ENCODE measurements at regions not wholly inside any gene's neighbourhood (a gene's known extent, or its start where the extent isn't known, plus 50 kb on each side); places are given as distances from the start of the nearest gene placed in this dataset.
A peak's percentile ranks its signal among the peaks of the same experiment; 100 is the strongest.
"Not testable (repeated sequence)": the region's sequence is repeated elsewhere in the genome, so short reads cannot be mapped to it uniquely, and the experiment has no call there.

- DNase-seq: no peak
These were observed 86.9 kb upstream of the TSPAN2 start for GRCh38 chr1:115176189-115176588.

GRCh38 chr1:115175596-115175995 lies 86.3 kb upstream of the TSPAN2 start:
- no peak for DNase-seq

DNA sequence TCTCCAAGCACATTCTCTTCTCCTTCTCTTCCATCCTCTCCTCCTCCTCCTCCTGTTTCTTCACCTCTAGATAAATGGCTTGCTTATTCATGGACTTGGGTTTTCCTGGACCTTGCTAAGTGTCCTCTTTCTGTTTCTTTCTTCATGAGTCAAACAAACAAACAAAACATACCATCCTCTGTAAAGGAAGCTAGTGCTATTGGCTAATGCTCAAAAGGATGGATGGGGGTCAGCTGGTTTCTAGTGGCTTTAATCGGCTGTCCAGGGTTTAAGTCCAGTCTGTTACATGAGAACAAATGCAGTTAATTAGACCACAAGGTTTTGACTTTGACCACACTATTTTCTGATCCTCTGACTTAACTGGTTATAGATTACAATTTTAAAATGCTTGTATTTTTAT lies 83.8 kb upstream of the TSPAN2 start:
- DNase-seq: no peak

DNA sequence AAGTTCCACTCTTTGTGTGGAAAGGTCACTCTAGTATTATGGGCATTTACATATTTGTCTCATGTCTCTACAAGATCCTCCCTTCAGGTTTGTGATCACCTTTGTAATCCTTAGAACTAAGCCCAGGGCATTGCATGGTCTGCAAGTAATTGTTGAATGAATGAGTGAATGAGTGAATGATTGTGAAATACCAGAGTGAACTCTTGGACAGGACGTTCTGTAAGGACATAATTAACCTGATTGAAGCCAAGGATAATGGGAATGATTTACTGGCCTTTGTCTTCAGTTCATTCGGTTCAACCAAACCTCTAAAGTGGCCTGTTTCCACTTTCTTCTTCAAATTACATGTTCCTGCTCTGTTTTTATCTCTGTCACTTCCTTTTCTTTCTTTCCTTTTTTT lies 83.0 kb upstream of the TSPAN2 start:
- DNase-seq: no peak

DNA sequence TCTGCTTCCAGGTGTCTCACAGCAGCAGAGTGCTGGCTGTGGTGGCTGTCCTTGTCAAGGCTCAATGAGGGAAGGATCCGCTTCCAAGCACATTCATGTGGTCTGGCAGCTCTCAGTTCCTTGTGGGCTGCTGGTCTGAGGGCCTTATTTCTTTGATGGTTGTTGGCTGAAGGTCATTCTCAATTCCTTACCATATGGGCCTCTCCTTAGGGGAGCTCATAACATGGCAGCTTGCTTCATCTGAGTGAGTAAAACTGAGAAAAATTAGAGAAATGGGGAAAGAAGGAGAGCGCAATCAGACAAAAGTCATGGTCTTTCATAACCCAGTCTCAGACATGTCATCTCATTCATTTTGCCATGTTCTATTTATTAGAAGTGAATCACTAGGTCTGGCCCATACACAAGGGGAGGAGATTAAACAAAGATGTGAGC lies 81.7 kb upstream of the TSPAN2 start:
- DNase-seq: no peak

DNA sequence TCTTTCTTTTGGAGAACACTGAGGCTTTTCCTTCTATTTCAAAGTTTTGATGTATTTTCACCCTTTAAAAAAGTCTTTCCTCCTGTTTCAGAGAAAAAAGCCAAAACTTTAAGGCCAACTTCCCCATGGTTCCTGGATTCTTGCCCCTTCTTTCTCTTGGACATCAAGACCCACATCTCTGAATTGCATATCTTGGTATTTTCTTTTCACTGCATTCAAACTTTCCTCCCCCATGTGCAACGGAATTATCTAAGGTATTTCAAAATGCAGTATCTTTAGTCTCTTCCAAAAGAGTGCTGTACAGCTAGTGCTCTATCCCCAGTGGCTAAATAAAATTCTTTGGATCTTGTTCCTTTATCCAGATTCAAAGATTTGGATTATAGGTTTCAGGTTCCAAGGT lies 81.1 kb upstream of the TSPAN2 start:
- no peak for DNase-seq

GRCh38 chr1:115168026-115168425 lies 78.7 kb upstream of the TSPAN2 start:
- DNase-seq: no peak

- DNase-seq: no peak
These were observed 77.3 kb upstream of the TSPAN2 start for GRCh38 chr1:115166531-115167091.

GRCh38 chr1:115165776-115166175 lies 76.5 kb upstream of the TSPAN2 start:
- no peak for DNase-seq

DNA sequence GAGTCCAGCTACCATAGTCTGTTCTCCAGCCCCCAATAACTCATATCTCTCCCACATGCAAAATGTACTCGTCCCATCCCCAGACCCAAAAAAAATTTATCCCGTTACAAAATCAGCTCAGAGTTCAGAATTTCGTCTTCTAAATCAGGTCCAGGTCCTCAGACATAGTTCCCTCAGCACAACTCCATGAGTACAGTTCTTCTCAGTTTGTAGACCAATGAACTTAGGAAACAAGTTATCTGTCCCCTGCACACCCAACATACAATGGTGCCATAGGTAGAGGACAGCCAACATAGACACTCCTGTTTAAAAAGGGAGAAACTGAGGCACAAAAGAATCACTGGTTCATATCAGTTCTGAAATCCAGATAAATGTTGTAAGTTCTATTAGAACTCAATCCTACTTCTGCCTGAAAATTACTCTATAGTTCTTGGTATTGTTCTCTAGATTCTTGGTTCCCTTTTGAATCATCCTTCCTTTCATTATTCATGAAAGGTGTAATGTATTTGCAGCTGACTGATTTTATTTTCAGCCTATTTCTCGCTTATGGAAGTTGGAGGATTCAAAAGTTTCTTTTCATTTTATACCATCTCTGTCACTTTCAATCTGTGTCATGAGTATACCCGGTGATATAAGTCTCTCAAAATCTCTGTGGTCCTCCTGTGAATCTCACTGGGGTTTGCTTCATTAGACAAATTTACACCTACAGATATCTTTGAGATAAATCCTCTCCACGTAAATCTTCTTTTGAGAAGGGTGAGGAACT lies 75.8 kb upstream of the TSPAN2 start:
- peak; percentile 37 for DNase-seq

DNA sequence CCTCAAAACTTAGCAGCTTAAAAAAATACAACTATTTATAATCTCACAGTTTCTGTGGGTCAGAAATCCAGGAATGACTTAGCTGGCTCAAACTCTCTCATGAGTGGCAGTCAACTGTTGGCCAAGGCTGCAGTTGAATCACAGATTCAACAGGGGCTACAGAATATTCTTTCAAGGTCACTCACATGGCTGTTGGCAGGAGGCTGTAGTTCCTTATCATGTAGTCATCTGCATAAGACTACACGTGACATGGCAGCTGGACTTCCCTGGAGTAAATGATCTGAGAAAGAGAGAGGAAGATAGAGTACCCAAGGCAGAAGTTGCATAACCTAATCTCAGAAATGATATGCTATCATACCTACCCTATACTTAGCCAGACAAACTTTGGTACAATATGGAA lies 75.2 kb upstream of the TSPAN2 start:
- no peak for DNase-seq

DNA sequence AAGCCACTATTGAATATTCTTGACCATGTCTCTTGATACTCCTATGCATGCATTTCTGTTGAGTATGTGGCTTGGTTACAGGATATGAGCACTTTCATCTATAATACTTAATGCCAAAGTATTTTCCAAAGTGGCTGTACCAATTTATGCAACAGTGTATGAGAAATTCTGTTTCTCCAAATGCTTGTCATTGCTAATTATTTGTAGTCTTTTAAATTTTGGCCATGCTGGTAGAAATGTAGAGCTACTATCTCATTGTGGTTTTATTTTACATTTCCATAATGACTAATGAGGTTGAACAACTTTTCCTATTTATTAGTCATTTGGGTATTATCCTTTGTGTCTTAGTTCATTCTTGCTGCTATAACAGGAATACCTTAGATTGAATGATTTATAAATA lies 71.4 kb upstream of the TSPAN2 start:
- no peak for DNase-seq

GRCh38 chr1:115159958-115160357 lies 70.7 kb upstream of the TSPAN2 start:
- no peak for DNase-seq

DNA sequence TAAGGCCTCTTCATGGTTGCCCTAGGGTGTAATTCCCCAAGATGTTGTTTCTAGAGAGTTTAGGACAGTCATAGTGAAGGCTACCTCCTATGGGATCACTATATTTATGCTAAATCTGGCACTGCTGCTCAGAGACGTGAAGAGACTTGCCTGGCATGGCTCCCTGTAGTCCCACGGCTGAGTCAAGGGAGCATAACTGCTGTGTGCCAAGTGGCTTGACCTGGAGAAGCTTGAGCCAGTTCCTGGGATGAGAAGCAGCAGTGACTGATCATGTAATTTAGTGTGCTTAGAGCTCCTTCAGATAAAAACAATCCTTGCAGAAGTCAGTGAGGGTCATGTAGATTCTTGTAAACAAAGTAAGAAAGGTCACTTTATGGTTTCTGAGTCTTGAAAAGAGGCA lies 68.9 kb upstream of the TSPAN2 start:
- no peak for DNase-seq

DNA sequence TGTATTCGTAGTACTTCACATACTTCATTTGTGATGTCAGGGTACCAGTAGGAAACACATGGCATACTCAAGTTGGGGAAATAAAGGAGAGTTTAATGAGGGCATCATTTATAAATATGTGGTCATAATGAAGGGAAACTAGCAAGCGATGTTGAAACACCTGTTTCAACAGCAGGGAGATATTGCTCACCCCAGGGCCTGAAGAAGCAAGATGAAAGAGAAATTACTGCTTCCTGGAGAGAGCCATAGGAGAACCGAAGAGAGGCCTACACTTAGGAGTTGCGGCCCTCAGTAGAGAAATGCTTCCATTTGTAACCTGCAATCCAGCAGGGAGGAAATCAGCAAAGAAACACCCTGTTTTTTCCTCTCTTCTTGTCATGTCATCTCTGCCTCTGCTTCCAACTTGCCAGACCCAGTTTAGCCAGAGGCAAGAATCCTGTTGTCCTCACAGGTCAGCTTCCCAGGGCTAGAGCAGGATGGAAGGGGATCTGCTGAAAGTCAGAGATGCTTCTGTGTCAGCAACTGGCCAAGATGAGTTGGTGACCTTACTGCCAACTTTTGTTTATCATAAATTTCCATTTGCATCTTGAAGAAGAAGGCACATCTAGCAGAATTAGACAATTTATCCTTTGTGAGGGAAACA lies 67.6 kb upstream of the TSPAN2 start:
- no peak for DNase-seq

- DNase-seq: no peak
These were observed 64.8 kb upstream of the TSPAN2 start for GRCh38 chr1:115153966-115154557.

GRCh38 chr1:115147928-115148327 lies 58.6 kb upstream of the TSPAN2 start:
- DNase-seq: not testable (repeated sequence)

DNA sequence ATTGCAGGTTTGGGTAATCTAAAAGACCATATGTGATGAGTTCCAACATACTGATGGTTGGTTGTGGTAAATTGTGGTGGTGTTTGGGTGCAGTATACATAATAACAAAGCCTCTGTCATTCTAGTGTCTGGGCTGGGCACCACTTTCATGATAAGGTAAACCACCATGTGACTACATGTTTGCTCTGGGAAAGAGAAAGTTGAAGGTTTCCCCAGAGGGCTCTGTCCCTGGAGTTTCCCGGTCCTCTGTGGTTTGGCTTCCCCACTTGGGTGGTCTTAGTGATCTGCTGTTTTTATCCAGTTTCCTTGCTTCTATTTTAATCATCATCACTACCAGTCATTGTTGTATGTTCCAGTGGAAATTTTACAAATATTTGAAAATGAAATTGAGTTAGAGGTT lies 55.9 kb upstream of the TSPAN2 start:
- DNase-seq: no peak

- DNase-seq: no peak
These were observed 54.9 kb upstream of the TSPAN2 start for GRCh38 chr1:115144176-115144575.

DNA sequence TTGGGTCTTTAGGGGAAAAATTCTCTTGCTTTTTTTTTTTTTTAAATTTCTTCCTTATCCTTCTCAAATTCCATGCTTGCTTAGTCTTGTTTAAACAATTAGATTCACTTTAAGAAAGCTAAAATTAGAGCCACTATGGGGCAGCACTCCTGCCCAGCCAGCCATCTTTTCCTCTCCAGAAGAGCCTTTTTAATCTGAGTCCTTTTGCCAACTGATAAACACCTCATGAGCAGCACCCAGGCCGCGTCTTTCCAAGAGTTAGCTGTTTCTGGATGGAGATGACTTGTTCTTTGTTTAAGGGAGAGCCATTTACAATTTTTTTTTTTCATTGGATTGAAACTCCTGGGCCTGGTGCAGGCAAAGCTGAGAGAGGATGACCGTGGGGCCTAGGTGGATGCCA lies 53.3 kb upstream of the TSPAN2 start:
- no peak for DNase-seq

GRCh38 chr1:115141145-115141454 lies 51.8 kb upstream of the TSPAN2 start:
- no peak for DNase-seq

- no peak for DNase-seq
These were observed 51.3 kb upstream of the TSPAN2 start for GRCh38 chr1:115140442-115141144.

DNA sequence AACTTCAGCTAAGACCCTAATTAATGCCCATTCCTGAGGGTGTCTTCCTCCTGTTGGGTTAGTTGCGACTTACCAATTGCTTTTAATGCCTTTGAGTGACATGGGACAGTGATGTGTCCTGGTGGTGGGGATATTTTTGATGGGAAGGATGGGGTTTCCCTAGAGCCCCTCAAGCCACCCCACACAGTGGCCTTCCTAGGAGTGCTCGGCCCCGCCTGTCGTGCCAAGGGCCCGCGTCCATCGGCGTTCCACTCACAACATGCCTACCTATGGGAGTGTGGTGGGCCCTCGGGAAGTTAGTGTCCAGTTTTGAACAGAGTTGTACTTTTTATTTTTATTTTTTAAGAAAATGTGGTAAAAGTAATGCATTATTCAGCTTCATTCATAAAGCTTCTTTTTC lies 50.1 kb upstream of the TSPAN2 start:
- no peak for DNase-seq
